H1 (cell line): ENCODE measurements at regions not wholly inside any gene's neighbourhood (a gene's known extent, or its start where the extent isn't known, plus 50 kb on each side); places are given as distances from the start of the nearest gene placed in this dataset.

Experiments
- CEBPB ChIP-seq: IDR thresholded peaks from 2 replicates; pipeline ENCODE4 v1.6.1; 2012; ENCODE audit warnings: low read depth, low read length
- EGR1 ChIP-seq: IDR thresholded peaks from 2 replicates; pipeline ENCODE4 v1.6.1; 2011; ENCODE audit warnings: low read depth, low read length, borderline replicate concordance
- EZH2 ChIP-seq: fragments of 200-600 bp; sonication (generic); IDR thresholded peaks from 2 replicates; pipeline ENCODE4 v1.7.1; 2012; ENCODE audit warnings: low read depth, mild to moderate bottlenecking, moderate library complexity, low read length, inconsistent platforms; ENCODE audit not compliant: severe bottlenecking
- POLR2A ChIP-seq, 2 experiments: IDR thresholded peaks; 1 replicate in 1 of 2; 2 replicates in 1 of 2; pipeline ENCODE4 v1.6.1; 2011; ENCODE audit warnings: low read depth in 2 of 2, low read length in 2 of 2, mild to moderate bottlenecking in 2 of 2; ENCODE audit errors: control extremely low read depth in 1 of 2
- POLR2AphosphoS5 ChIP-seq: IDR thresholded peaks from 2 replicates; pipeline ENCODE4 v1.6.1; 2011; ENCODE audit warnings: low read depth, low read length
- YY1 ChIP-seq: IDR thresholded peaks from 2 replicates; pipeline ENCODE4 v1.6.1; 2011; ENCODE audit warnings: low read depth, mild to moderate bottlenecking, low read length
- TF ChIP-seq, protein P1 (sequence below), 3 experiments: IDR thresholded peaks; 1 replicate in 2 of 3; 2 replicates in 1 of 3; pipeline versions ENCODE4 v1.5.1 to v1.6.1; 2011; ENCODE audit warnings: low read length in 3 of 3, mild to moderate bottlenecking in 3 of 3, inconsistent platforms in 2 of 3, low read depth in 1 of 3, moderate library complexity in 1 of 3; ENCODE audit not compliant: insufficient read depth in 1 of 3; ENCODE audit errors: control extremely low read depth in 1 of 3
- TF ChIP-seq, protein P2 (sequence below): IDR thresholded peaks from 2 replicates; pipeline ENCODE4 v1.6.1; 2012; ENCODE audit warnings: inconsistent platforms
- TF ChIP-seq, protein P3 (sequence below): IDR thresholded peaks from 2 replicates; pipeline ENCODE4 v1.6.1; 2011; ENCODE audit warnings: low read depth, mild to moderate bottlenecking, low read length; ENCODE audit not compliant: insufficient read depth

DNA sequence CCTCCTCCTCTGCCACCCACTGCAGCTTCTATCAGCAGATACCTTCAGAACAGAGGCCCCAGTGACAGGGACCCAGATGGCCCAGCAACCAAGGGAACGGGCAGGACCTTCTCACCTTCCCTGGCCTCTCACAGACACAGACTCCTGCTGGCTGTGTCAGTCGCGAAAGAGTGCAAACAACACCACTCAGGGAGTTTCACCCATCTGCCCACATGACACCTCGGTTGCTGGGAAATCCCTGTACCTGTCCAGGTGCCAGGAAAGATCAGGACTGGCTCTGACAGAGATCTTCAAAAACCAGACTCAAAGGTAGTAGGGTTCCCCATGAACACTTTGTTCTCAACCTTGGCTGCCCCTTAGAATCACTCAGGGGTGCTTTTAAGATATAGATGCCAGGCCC is 83.5 kb upstream of the HIVEP3 start:
- TF ChIP-seq, protein P1, sequence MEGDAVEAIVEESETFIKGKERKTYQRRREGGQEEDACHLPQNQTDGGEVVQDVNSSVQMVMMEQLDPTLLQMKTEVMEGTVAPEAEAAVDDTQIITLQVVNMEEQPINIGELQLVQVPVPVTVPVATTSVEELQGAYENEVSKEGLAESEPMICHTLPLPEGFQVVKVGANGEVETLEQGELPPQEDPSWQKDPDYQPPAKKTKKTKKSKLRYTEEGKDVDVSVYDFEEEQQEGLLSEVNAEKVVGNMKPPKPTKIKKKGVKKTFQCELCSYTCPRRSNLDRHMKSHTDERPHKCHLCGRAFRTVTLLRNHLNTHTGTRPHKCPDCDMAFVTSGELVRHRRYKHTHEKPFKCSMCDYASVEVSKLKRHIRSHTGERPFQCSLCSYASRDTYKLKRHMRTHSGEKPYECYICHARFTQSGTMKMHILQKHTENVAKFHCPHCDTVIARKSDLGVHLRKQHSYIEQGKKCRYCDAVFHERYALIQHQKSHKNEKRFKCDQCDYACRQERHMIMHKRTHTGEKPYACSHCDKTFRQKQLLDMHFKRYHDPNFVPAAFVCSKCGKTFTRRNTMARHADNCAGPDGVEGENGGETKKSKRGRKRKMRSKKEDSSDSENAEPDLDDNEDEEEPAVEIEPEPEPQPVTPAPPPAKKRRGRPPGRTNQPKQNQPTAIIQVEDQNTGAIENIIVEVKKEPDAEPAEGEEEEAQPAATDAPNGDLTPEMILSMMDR (IDR thresholded peaks at IDR 0.05; ENCODE audit: control extremely low read depth in 1 of 3, insufficient read depth in 1 of 3, low read depth in 1 of 3, low read length in 3 of 3): no peak
- TF ChIP-seq EZH2: no peak
- TF ChIP-seq YY1: no peak
- TF ChIP-seq EGR1: no peak
- no peak for TF ChIP-seq POLR2AphosphoS5
- TF ChIP-seq CEBPB: no peak
- TF ChIP-seq, protein P2, sequence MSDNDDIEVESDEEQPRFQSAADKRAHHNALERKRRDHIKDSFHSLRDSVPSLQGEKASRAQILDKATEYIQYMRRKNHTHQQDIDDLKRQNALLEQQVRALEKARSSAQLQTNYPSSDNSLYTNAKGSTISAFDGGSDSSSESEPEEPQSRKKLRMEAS: no peak
- no peak for TF ChIP-seq POLR2A (IDR thresholded peaks at IDR 0.05; ENCODE audit: control extremely low read depth in 1 of 2, low read depth in 2 of 2, low read length in 2 of 2)
- TF ChIP-seq, protein P3, sequence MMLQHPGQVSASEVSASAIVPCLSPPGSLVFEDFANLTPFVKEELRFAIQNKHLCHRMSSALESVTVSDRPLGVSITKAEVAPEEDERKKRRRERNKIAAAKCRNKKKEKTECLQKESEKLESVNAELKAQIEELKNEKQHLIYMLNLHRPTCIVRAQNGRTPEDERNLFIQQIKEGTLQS: no peak
